Ishikawa (cell line): ENCODE measurements at regions not wholly inside any gene's neighbourhood (a gene's known extent, or its start where the extent isn't known, plus 50 kb on each side); places are given as distances from the start of the nearest gene placed in this dataset.

Source experiments
- CEBPB ChIP-seq: IDR thresholded peaks from 2 replicates; pipeline ENCODE4 v1.6.1; 2012
- CREB1 ChIP-seq: IDR thresholded peaks from 2 replicates; pipeline ENCODE4 v1.6.1; 2012; ENCODE audit warnings: low read depth
- EGR1 ChIP-seq: IDR thresholded peaks from 2 replicates; pipeline ENCODE4 v1.6.1; 2012
- EP300 ChIP-seq: IDR thresholded peaks from 2 replicates; pipeline ENCODE4 v1.6.1; 2012; ENCODE audit warnings: borderline replicate concordance
- FOXM1 ChIP-seq: IDR thresholded peaks from 2 replicates; pipeline ENCODE4 v1.6.1; 2012; ENCODE audit warnings: low read depth, borderline replicate concordance
- NFIC ChIP-seq: IDR thresholded peaks from 2 replicates; pipeline ENCODE4 v1.6.1; 2012
- RAD21 ChIP-seq: IDR thresholded peaks from 2 replicates; pipeline ENCODE4 v1.6.1; 2012; ENCODE audit warnings: low read depth
- TAF1 ChIP-seq: IDR thresholded peaks from 2 replicates; pipeline ENCODE4 v1.6.1; 2012; ENCODE audit warnings: low read depth, mild to moderate bottlenecking
- TCF12 ChIP-seq: IDR thresholded peaks from 2 replicates; pipeline ENCODE4 v1.6.1; 2012; ENCODE audit warnings: low read depth
- TEAD4 ChIP-seq: IDR thresholded peaks from 2 replicates; pipeline ENCODE4 v1.6.1; 2012
- USF1 ChIP-seq: IDR thresholded peaks from 2 replicates; pipeline ENCODE4 v1.6.1; 2012
- YY1 ChIP-seq: IDR thresholded peaks from 2 replicates; pipeline ENCODE4 v1.6.1; 2012; ENCODE audit warnings: low read depth
- ZBTB7A ChIP-seq: IDR thresholded peaks from 2 replicates; pipeline ENCODE4 v1.6.1; 2012; ENCODE audit warnings: low read depth
- TF ChIP-seq, protein P1 (sequence below): IDR thresholded peaks from 2 replicates; pipeline ENCODE4 v1.6.1; 2012; ENCODE audit warnings: low read depth, mild to moderate bottlenecking
- TF ChIP-seq, protein P2 (sequence below): IDR thresholded peaks from 2 replicates; pipeline ENCODE4 v1.6.1; 2012

- no peak for TF ChIP-seq EGR1
- TF ChIP-seq FOXM1: no peak
- TF ChIP-seq TCF12: no peak
- no peak for TF ChIP-seq YY1
- no peak for TF ChIP-seq ZBTB7A
These were observed 67.3 kb upstream of the PDZD8 start for GRCh38 chr10:117442521-117442920.

DNA sequence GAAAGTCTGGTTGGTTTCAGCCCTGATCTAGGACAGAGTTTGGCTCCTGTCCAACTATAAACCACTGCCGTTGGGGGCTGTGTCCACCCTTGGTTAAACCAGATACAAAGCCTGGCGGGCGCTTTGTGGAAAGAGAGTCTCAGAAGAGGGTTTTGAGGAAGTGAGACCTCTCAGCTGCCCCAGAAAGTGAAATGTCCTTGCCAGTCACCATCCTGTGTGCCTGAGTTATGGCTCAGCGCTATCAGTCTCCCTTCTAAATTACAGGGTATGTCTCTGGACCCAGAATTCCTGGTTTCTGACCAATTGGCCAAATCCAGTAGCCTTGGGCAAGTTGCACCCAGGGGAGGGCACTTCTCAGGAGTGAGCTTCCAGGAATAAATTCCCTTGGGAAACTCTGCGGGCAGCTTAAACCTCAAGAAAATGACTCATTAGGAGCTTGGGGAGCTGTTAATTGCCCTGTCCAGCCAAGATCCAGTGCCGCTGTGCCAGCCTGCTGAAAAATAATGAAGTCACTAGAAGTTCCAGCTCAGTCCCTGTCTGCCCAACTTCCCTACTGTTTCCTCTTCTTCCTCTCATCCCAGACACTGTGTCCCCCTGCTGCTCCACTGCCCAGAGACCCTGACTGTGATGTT is 66.7 kb upstream of the PDZD8 start:
- TF ChIP-seq NFIC (peak; percentile 37; the same call in 1 of the 2 replicates), TCF12 (peak; percentile 15; the same call in 1 of the 2 replicates), TEAD4 (no peak), USF1 (no peak), CREB1 (no peak)

GRCh38 chr10:117441361-117441760 is 66.1 kb upstream of the PDZD8 start:
- TF ChIP-seq EGR1: no peak
- no peak for TF ChIP-seq RAD21
- TF ChIP-seq TAF1: no peak
- no peak for TF ChIP-seq CREB1
- TF ChIP-seq FOXM1: no peak
- TF ChIP-seq TCF12: no peak
- no peak for TF ChIP-seq ZBTB7A
- TF ChIP-seq, protein P1, sequence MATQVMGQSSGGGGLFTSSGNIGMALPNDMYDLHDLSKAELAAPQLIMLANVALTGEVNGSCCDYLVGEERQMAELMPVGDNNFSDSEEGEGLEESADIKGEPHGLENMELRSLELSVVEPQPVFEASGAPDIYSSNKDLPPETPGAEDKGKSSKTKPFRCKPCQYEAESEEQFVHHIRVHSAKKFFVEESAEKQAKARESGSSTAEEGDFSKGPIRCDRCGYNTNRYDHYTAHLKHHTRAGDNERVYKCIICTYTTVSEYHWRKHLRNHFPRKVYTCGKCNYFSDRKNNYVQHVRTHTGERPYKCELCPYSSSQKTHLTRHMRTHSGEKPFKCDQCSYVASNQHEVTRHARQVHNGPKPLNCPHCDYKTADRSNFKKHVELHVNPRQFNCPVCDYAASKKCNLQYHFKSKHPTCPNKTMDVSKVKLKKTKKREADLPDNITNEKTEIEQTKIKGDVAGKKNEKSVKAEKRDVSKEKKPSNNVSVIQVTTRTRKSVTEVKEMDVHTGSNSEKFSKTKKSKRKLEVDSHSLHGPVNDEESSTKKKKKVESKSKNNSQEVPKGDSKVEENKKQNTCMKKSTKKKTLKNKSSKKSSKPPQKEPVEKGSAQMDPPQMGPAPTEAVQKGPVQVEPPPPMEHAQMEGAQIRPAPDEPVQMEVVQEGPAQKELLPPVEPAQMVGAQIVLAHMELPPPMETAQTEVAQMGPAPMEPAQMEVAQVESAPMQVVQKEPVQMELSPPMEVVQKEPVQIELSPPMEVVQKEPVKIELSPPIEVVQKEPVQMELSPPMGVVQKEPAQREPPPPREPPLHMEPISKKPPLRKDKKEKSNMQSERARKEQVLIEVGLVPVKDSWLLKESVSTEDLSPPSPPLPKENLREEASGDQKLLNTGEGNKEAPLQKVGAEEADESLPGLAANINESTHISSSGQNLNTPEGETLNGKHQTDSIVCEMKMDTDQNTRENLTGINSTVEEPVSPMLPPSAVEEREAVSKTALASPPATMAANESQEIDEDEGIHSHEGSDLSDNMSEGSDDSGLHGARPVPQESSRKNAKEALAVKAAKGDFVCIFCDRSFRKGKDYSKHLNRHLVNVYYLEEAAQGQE: no peak
- TF ChIP-seq TEAD4: no peak
- no peak for TF ChIP-seq USF1

GRCh38 chr10:117439243-117439912 is 64.1 kb upstream of the PDZD8 start:
- TF ChIP-seq RAD21 (no peak), TCF12 (no peak), USF1 (no peak), YY1 (no peak)
- TF ChIP-seq, protein P2, sequence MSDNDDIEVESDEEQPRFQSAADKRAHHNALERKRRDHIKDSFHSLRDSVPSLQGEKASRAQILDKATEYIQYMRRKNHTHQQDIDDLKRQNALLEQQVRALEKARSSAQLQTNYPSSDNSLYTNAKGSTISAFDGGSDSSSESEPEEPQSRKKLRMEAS: no peak

DNA sequence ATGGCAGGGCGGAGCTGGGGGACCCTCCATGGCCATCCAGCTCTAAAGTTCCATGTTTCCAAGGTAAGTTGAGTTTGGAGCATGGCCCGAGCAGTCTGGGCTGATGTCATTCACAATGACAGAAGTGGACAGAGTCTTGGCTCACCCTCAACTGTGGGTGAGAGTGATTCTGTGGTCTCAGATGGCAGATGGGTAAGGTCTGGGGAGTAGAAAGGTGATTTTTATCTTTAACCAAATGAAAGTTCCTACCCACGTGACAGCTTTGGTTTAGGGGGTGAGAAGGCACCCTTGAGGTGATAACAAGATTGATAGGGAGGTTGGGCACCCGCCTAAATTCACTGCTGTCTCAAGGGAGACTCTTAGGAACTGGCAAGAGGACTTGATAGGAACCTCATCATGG is 57.6 kb upstream of the PDZD8 start:
- no peak for TF ChIP-seq EGR1
- TF ChIP-seq FOXM1: no peak
- TF ChIP-seq TEAD4: no peak
- TF ChIP-seq, protein P2: no peak
- TF ChIP-seq TCF12: no peak
- TF ChIP-seq RAD21: no peak
- TF ChIP-seq EP300: no peak
- TF ChIP-seq CREB1: no peak
- no peak for TF ChIP-seq YY1
- TF ChIP-seq, protein P1: no peak
- TF ChIP-seq USF1: no peak
- no peak for TF ChIP-seq CEBPB
- no peak for TF ChIP-seq TAF1
- TF ChIP-seq NFIC: no peak
- no peak for TF ChIP-seq ZBTB7A
